ENCODE measurements at regions not wholly inside any gene's neighbourhood (a gene's known extent, or its start where the extent isn't known, plus 50 kb on each side); places are given as distances from the start of the nearest gene placed in this dataset.

DNA sequence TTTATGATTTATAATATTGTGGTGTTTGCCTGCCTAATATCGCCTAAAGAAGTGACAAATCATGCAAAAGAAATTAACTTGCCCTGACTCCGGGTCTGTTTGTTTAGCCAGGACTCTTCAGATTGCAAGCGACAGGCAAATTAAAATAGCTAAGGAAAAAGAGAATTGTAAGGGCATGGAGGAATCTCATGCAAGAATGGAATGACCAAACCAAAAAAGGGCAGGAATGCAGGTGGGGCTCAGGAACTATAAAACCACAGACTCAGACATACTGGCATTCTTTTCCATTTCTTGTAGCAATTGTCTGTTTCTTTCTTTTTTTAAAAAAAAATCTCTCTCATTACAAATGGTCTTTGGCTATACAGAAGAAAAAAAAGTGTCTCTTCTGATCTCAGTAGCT, 188.1 kb upstream of the XYLT1 start:
- TF ChIP-seq, protein P1, sequence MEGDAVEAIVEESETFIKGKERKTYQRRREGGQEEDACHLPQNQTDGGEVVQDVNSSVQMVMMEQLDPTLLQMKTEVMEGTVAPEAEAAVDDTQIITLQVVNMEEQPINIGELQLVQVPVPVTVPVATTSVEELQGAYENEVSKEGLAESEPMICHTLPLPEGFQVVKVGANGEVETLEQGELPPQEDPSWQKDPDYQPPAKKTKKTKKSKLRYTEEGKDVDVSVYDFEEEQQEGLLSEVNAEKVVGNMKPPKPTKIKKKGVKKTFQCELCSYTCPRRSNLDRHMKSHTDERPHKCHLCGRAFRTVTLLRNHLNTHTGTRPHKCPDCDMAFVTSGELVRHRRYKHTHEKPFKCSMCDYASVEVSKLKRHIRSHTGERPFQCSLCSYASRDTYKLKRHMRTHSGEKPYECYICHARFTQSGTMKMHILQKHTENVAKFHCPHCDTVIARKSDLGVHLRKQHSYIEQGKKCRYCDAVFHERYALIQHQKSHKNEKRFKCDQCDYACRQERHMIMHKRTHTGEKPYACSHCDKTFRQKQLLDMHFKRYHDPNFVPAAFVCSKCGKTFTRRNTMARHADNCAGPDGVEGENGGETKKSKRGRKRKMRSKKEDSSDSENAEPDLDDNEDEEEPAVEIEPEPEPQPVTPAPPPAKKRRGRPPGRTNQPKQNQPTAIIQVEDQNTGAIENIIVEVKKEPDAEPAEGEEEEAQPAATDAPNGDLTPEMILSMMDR (IDR thresholded peaks at IDR 0.05; ENCODE audit: low read depth, low read length): no peak
- no peak for DNase-seq
- no peaks in the 10 kb centered on the region for H3K36me3 ChIP-seq

DNA sequence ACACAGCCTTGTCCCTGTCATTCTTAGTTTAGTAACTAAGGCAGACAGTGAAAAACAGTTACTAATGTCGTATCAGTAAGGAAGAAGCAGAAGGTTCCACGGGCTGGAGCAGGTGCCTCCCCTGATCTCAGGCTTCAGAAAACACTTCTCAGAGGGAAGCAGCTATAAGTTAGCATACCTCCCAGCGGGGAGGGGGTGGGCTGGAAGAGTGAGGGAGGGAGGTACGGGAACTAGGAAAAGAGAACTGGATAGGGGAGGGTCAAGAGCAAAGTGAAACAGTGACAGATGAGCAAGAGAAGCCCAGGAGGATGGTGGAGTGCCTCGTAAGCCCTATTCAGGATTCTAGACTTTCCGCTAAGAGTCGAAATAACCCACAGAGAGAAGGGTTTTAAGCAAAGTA, 186.3 kb upstream of the XYLT1 start:
- H3K4me1 ChIP-seq: no peaks in the 10 kb centered on the region
- H3K4me3 ChIP-seq (ENCODE audit: low read depth, low read length): no peak overlapping the region
- no peak for DNase-seq
- H3K36me3 ChIP-seq: no peaks in the 10 kb centered on the region
- H3K9me3 ChIP-seq: no peaks in the 10 kb centered on the region
- H3K27me3 ChIP-seq: no peaks in the 10 kb centered on the region
- TF ChIP-seq, protein P1 (IDR thresholded peaks at IDR 0.05; ENCODE audit: low read depth, low read length): no peak

More for the DNA sequence above, 188.1 kb upstream of the XYLT1 start:
- Histone ChIP-seq H3K27me3 (no peaks in the 10 kb centered on the region), H3K9me3 (no peaks in the 10 kb centered on the region), H3K4me1 (no peaks in the 10 kb centered on the region), H3K4me3 (ENCODE audit: low read depth, low read length) (no peak overlapping the region)

DNA sequence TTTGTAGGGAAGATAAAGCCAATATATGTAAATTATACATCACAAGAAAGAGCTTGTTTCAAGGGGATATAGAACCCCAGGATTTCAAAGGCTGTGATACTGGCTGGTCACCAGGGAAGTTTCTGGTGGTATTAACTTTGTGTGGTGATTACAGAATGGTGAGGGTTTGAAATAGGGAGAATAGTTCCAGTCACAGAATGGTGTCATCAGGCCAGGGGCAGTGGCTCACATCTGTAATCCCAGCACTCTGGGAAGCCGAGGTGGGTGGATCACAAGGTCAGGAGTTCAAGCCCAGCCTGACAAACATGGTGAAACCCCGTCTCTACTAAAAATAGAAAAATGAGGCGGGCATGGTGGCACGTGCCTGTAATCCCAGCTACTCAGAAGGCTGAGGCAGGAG, 183.8 kb upstream of the XYLT1 start:
- H3K9me3 ChIP-seq: no peaks in the 10 kb centered on the region
- no peaks in the 10 kb centered on the region for H3K36me3 ChIP-seq
- H3K4me3 ChIP-seq (ENCODE audit: low read depth, low read length): no peak overlapping the region
- TF ChIP-seq, protein P1 (IDR thresholded peaks at IDR 0.05; ENCODE audit: low read depth, low read length): no peak
- DNase-seq: no peak
- no peaks in the 10 kb centered on the region for H3K27me3 ChIP-seq
- H3K4me1 ChIP-seq: no peaks in the 10 kb centered on the region

DNA sequence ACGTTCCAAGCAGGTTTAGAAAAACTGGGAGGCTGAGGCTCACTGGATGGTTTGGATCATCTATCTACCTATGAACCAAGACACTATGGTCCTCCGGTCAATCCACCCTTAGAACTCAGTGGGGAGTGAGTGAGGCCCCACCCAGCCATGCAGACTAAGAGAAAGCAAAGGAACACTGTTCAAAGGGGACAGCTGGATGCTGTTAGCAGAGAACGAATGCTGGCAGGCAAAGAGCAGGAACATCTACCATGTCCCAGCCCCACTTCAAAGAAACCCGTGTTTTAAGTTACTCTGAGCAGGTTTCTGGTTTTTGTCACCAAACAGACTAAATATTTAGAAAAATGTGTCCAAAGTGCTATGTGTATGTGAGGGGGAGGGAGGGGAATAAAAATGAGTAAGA, 183.4 kb upstream of the XYLT1 start:
- Histone ChIP-seq H3K4me1 (no peaks in the 10 kb centered on the region), H3K27me3 (no peaks in the 10 kb centered on the region), H3K9me3 (no peaks in the 10 kb centered on the region), H3K36me3 (no peaks in the 10 kb centered on the region), H3K4me3 (ENCODE audit: low read depth, low read length) (no peak overlapping the region)
- TF ChIP-seq, protein P1 (IDR thresholded peaks at IDR 0.05; ENCODE audit: low read depth, low read length): no peak
- no peak for DNase-seq

DNA sequence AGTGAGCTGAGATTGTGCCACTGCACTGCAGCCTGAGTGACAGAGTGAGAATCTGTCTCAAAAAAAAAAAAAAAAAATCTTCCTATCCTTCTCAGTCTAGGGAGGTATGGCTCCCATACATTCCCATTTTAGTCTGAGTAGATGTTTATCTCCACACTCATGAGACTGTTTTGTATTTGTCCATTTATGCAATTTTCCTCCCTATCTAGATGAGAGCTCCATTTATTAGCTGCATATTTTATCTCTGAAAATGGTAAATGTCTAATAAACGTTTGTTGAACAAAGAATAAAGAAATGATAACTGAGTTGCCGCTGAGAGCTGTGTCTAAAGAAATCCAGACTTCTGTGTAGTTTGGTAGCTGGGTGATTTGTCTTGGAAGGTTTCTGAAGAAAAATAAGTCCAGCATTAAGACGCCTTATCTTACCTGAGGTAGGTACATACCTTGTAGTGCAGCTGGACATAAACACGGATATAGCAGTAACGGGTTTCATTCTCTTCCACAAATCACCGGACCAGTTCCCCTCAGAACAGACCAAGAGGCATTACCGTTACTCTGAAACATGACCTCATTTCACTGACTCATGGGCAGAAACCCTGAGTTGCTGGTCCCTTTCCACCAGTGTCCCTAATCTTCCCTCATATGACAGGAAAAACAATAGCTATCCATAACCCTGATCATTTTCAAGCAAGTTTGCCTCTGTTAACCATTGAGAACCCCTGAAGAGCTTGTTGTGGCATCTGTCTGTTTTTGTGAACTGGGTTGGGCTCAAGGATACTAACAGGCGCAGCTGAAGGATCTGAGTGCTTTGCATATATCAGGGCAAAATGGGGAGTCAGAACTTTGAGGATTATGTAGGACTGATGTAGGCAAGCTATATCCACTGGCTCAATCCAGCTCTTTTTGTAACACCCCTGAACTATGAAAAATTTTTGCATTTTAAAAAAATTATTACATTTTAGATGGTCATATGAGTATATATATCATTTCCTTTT, 177.4 kb upstream of the XYLT1 start:
- TF ChIP-seq, protein P1 (IDR thresholded peaks at IDR 0.05; ENCODE audit: low read depth, low read length): no peak
- H3K27me3 ChIP-seq: no peaks in the 10 kb centered on the region
- H3K4me3 ChIP-seq (ENCODE audit: low read depth, low read length): no peak overlapping the region
- no peak for DNase-seq
- H3K9me3 ChIP-seq: no peaks in the 10 kb centered on the region
- no peaks in the 10 kb centered on the region for H3K4me1 ChIP-seq
- H3K36me3 ChIP-seq: no peaks in the 10 kb centered on the region

DNA sequence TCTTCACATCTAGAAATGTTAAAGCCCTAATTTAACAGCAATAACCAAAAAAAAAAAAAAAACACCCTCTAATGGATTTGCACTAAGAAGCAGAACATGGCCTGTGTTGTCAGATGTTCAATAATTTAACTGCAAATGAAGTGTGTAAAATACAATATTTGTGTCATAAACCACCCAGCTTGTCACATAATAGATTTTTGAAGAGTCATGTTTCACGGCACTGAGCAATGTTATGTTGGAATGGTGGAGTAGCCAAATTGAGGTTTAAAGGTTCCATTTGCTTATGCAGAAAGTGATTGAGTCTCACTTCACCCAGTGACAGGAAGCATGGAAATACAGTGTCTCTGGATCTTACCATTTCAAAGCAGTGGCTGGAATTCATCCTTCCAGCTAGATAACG, 173.2 kb upstream of the XYLT1 start:
- no peaks in the 10 kb centered on the region for H3K27me3 ChIP-seq
- H3K9me3 ChIP-seq: no peaks in the 10 kb centered on the region
- TF ChIP-seq, protein P1 (IDR thresholded peaks at IDR 0.05; ENCODE audit: low read depth, low read length): no peak
- no peak overlapping the region for H3K4me3 ChIP-seq (ENCODE audit: low read depth, low read length)
- no peaks in the 10 kb centered on the region for H3K36me3 ChIP-seq
- DNase-seq: no peak
- H3K4me1 ChIP-seq: no peaks in the 10 kb centered on the region
